GM12873 (cell line): ENCODE measurements at regions not wholly inside any gene's neighbourhood (a gene's known extent, or its start where the extent isn't known, plus 50 kb on each side); places are given as distances from the start of the nearest gene placed in this dataset.

Source experiments
- CTCF ChIP-seq: IDR thresholded peaks from 2 replicates; pipeline ENCODE4 v1.5.1; 2012; ENCODE audit warnings: low read depth, mild to moderate bottlenecking, moderate library complexity, low read length, control low read depth; ENCODE audit not compliant: insufficient read depth; ENCODE audit errors: missing control alignments

- no peak for TF ChIP-seq CTCF
Measured at GRCh38 chr7:17166824-17167379, 131.6 kb upstream of the AHR start.

GRCh38 chr7:17168416-17168815 is 130.0 kb upstream of the AHR start:
- no peak for TF ChIP-seq CTCF

- TF ChIP-seq CTCF, result no peak
Measured at GRCh38 chr7:17171427-17171826, 127.0 kb upstream of the AHR start.

- no peak for TF ChIP-seq CTCF
Measured at GRCh38 chr7:17176371-17177032, 122.0 kb upstream of the AHR start.

GRCh38 chr7:17178545-17178944 is 119.9 kb upstream of the AHR start:
- TF ChIP-seq CTCF, result no peak

- no peak for TF ChIP-seq CTCF
Measured at GRCh38 chr7:17181482-17181881, 117.0 kb upstream of the AHR start.

GRCh38 chr7:17183630-17184328 is 114.7 kb upstream of the AHR start:
- TF ChIP-seq CTCF, result no peak
